Neural cell (in vitro differentiated cells): ENCODE measurements at regions not wholly inside any gene's neighbourhood (a gene's known extent, or its start where the extent isn't known, plus 50 kb on each side); places are given as distances from the start of the nearest gene placed in this dataset.

Experiments
- H2AFZ ChIP-seq: fragments of 200-600, 300-800 bp; sonication (generic), shearing (Covaris generic); 2 replicates; pipeline ENCODE4 v1.6.0; 2014; ENCODE audit warnings: low read depth, mild to moderate bottlenecking, antibody characterized with exemption, low read length, moderate library complexity
- H3F3A ChIP-seq: fragments of 200-600 bp; shearing (Covaris generic); 2 replicates; pipeline ENCODE4 v1.6.1; 2016; ENCODE audit warnings: mild to moderate bottlenecking, moderate library complexity, mixed read lengths, antibody characterized with exemption, low read length; ENCODE audit not compliant: insufficient read depth, poor library complexity, severe bottlenecking
- H3K27ac ChIP-seq: fragments of 200-600, 300-800 bp; sonication (generic), shearing (Covaris generic); 2 replicates; pipeline ENCODE4 v1.5.1; 2014; ENCODE audit warnings: mild to moderate bottlenecking, low read length, moderate library complexity
- H3K27me3 ChIP-seq: fragments of 300-800, 200-600 bp; sonication (generic), shearing (Covaris generic); 2 replicates; pipeline ENCODE4 v1.6.0; 2014; ENCODE audit warnings: mild to moderate bottlenecking, low read depth, low read length, moderate library complexity; ENCODE audit not compliant: insufficient read depth
- H3K36me3 ChIP-seq: fragments of 300-800, 200-600 bp; sonication (generic), shearing (Covaris generic); 2 replicates; pipeline ENCODE4 v1.5.1; 2014; ENCODE audit warnings: mild to moderate bottlenecking, antibody characterized with exemption, low read length, moderate library complexity; ENCODE audit not compliant: insufficient read depth
- H3K4me2 ChIP-seq: fragments of 300-800, 200-600 bp; sonication (generic), shearing (Covaris generic); 2 replicates; pipeline ENCODE4 v1.6.0; 2014; ENCODE audit warnings: mild to moderate bottlenecking, low read length
- H3K4me3 ChIP-seq: fragments of 300-800, 200-600 bp; sonication (generic), shearing (Covaris generic); 2 replicates; pipeline ENCODE4 v1.5.1; 2014; ENCODE audit warnings: mild to moderate bottlenecking, low read length, moderate library complexity
- H3K79me2 ChIP-seq: fragments of 200-600 bp; shearing (Covaris generic); replicated peaks from 2 replicates; pipeline ENCODE4 v1.6.0; 2014; ENCODE audit warnings: mild to moderate bottlenecking, low read length, moderate library complexity; ENCODE audit not compliant: insufficient read depth
- H3K9ac ChIP-seq: fragments of 300-800, 200-600 bp; sonication (generic), shearing (Covaris generic); 2 replicates; pipeline ENCODE4 v1.6.1; 2016; ENCODE audit warnings: mild to moderate bottlenecking, low read length, mixed read lengths
- H3K9me2 ChIP-seq: fragments of 200-600 bp; shearing (Covaris generic); 2 replicates; pipeline ENCODE4 v1.6.1; 2016; ENCODE audit warnings: mild to moderate bottlenecking, low read length, mixed read lengths; ENCODE audit not compliant: insufficient read depth
- H3K9me3 ChIP-seq: fragments of 200-600, 300-800 bp; sonication (generic), shearing (Covaris generic); 2 replicates; pipeline ENCODE4 v1.6.1; 2016; ENCODE audit warnings: mild to moderate bottlenecking, mixed run types, low read length, moderate library complexity, mixed read lengths
- H4K20me1 ChIP-seq: fragments of 200-600 bp; shearing (Covaris generic); 2 replicates; pipeline ENCODE4 v1.6.1; 2016; ENCODE audit warnings: mild to moderate bottlenecking, mixed run types; ENCODE audit not compliant: insufficient read depth
- CTCF ChIP-seq: fragments of 450-650 bp; IDR thresholded peaks from 2 replicates; pipeline ENCODE4 v1.5.1; 2014; ENCODE audit warnings: antibody characterized with exemption, mild to moderate bottlenecking, moderate library complexity; ENCODE audit not compliant: poor library complexity, severe bottlenecking
- EP300 ChIP-seq: fragments of 450-650 bp; conservative IDR thresholded peaks from 2 replicates; pipeline ENCODE4 v1.6.1; 2014; ENCODE audit warnings: antibody characterized with exemption, mild to moderate bottlenecking, moderate library complexity; ENCODE audit not compliant: poor library complexity, severe bottlenecking
- EZH2 ChIP-seq: fragments of 200-600, 300-800 bp; shearing (Covaris generic), sonication (generic); IDR thresholded peaks from 2 replicates; pipeline ENCODE4 v1.6.1; 2014; ENCODE audit warnings: antibody characterized with exemption, low read length, borderline replicate concordance, mild to moderate bottlenecking; ENCODE audit not compliant: insufficient read depth, poor library complexity, severe bottlenecking
- MXI1 ChIP-seq: fragments of 450-650 bp; conservative IDR thresholded peaks from 2 replicates; pipeline ENCODE4 v1.6.1; 2014; ENCODE audit warnings: antibody characterized with exemption, mild to moderate bottlenecking; ENCODE audit not compliant: poor library complexity, severe bottlenecking
- POLR2AphosphoS5 ChIP-seq: IDR thresholded peaks from 2 replicates; pipeline ENCODE4 v1.6.1; 2012
- RAD21 ChIP-seq: fragments of 450-650 bp; conservative IDR thresholded peaks from 2 replicates; pipeline ENCODE4 v1.6.1; 2014; ENCODE audit warnings: antibody characterized with exemption, mild to moderate bottlenecking, moderate library complexity
- REST ChIP-seq: IDR thresholded peaks from 2 replicates; pipeline ENCODE4 v1.6.1; 2012; ENCODE audit warnings: borderline replicate concordance
- SMC3 ChIP-seq: fragments of 450-650 bp; conservative IDR thresholded peaks from 2 replicates; pipeline ENCODE4 v1.6.1; 2014; ENCODE audit warnings: antibody characterized with exemption, mild to moderate bottlenecking, moderate library complexity; ENCODE audit not compliant: poor library complexity
- TAF1 ChIP-seq: IDR thresholded peaks from 2 replicates; pipeline ENCODE4 v1.6.1; 2012; ENCODE audit warnings: low read depth

- H3K27ac ChIP-seq: no peak overlapping the region
- H3F3A ChIP-seq: no peaks in the 10 kb centered on the region
- no peak overlapping the region for H3K9ac ChIP-seq
- H3K9me3 ChIP-seq: no peaks in the 10 kb centered on the region
- no peaks in the 10 kb centered on the region for H3K79me2 ChIP-seq
- no peak overlapping the region for H3K4me2 ChIP-seq
- no peaks in the 10 kb centered on the region for H3K36me3 ChIP-seq
- no peak overlapping the region for H3K4me3 ChIP-seq
- TF ChIP-seq CTCF (no peak), TAF1 (no peak), EZH2 (no peak), REST (no peak), POLR2AphosphoS5 (no peak), RAD21 (no peak), MXI1 (no peak), SMC3 (no peak), EP300 (no peak)
- H2AFZ ChIP-seq: no peak overlapping the region
- H4K20me1 ChIP-seq: no peaks in the 10 kb centered on the region
- no peaks in the 10 kb centered on the region for H3K27me3 ChIP-seq
- H3K9me2 ChIP-seq: no peaks in the 10 kb centered on the region
Measured at GRCh38 chr2:216956820-216957493, 97.1 kb upstream of the TNP1 start.

- H2AFZ ChIP-seq: no peak overlapping the region
- no peaks in the 10 kb centered on the region for H3K79me2 ChIP-seq
- no peak overlapping the region for H3K4me2 ChIP-seq
Measured at GRCh38 chr2:216951171-216951570, 91.3 kb upstream of the TNP1 start.

More at GRCh38 chr2:216951171-216951570, 91.3 kb upstream of the TNP1 start:
- Histone ChIP-seq H3K9me3 (no peaks in the 10 kb centered on the region), H3K4me3 (no peak overlapping the region), H3K9ac (no peak overlapping the region), H3K36me3 (no peaks in the 10 kb centered on the region), H3K27me3 (no peaks in the 10 kb centered on the region), H3K9me2 (no peaks in the 10 kb centered on the region), H4K20me1 (no peaks in the 10 kb centered on the region), H3K27ac (no peak overlapping the region), H3F3A (no peaks in the 10 kb centered on the region)
- TF ChIP-seq EP300 (no peak), POLR2AphosphoS5 (no peak), MXI1 (no peak), RAD21 (no peak), TAF1 (no peak), SMC3 (no peak), EZH2 (no peak), REST (no peak)
